ENCODE measurements at regions not wholly inside any gene's neighbourhood (a gene's known extent, or its start where the extent isn't known, plus 50 kb on each side); places are given as distances from the start of the nearest gene placed in this dataset.

GRCh38 chr5:97508864-97509263, 325.8 kb upstream of the RIOK2 start:
- TF ChIP-seq ELF4 (IDR thresholded peaks at IDR 0.05), result no peak
- no peak for TF ChIP-seq FOXA1 (IDR thresholded peaks at IDR 0.05)
- no peak for TF ChIP-seq SP1 (IDR thresholded peaks at IDR 0.05)
- TF ChIP-seq ZNF384 (IDR thresholded peaks at IDR 0.05), result no peak
- no peak for TF ChIP-seq FOXM1 (IDR thresholded peaks at IDR 0.05; ENCODE audit: borderline replicate concordance)
- TF ChIP-seq, protein P1, sequence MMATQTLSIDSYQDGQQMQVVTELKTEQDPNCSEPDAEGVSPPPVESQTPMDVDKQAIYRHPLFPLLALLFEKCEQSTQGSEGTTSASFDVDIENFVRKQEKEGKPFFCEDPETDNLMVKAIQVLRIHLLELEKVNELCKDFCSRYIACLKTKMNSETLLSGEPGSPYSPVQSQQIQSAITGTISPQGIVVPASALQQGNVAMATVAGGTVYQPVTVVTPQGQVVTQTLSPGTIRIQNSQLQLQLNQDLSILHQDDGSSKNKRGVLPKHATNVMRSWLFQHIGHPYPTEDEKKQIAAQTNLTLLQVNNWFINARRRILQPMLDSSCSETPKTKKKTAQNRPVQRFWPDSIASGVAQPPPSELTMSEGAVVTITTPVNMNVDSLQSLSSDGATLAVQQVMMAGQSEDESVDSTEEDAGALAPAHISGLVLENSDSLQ (IDR thresholded peaks at IDR 0.05), result no peak
- TF ChIP-seq NFRKB (IDR thresholded peaks at IDR 0.05), result no peak
- TF ChIP-seq TARDBP (IDR thresholded peaks at IDR 0.05), result no peak
- no peak for TF ChIP-seq LEF1 (IDR thresholded peaks at IDR 0.05; ENCODE audit: borderline replicate concordance)
- TF ChIP-seq CTBP1 (IDR thresholded peaks at IDR 0.05; ENCODE audit: borderline replicate concordance), result no peak
- no peak for TF ChIP-seq ARNT (IDR thresholded peaks at IDR 0.05)
- TF ChIP-seq FOXK2 (IDR thresholded peaks at IDR 0.05), result no peak
- TF ChIP-seq SUZ12 (IDR thresholded peaks at IDR 0.05), result no peak
- no peak for TF ChIP-seq HDGF (IDR thresholded peaks at IDR 0.05; ENCODE audit: borderline replicate concordance)
